HL-60 (cell line): ENCODE measurements at regions not wholly inside any gene's neighbourhood (a gene's known extent, or its start where the extent isn't known, plus 50 kb on each side); places are given as distances from the start of the nearest gene placed in this dataset.

Experiments used
- DNase-seq, 2 experiments: peaks; one replicate each; pipeline ENCODE4 v3.0.0-alpha.2; 2010 to 2020; ENCODE audit warnings: low read depth in 1 of 2, low spot score in 1 of 2
- H3K27ac ChIP-seq: fragments of 250-450 bp; sonication (Bioruptor Pico); replicated peaks from 2 replicates; pipeline ENCODE4 v1.5.1; 2020; ENCODE audit warnings: mild to moderate bottlenecking, moderate library complexity
- H3K27me3 ChIP-seq: fragments of 250-450 bp; sonication (Bioruptor Pico); 2 replicates; pipeline ENCODE4 v1.5.1; 2021; ENCODE audit warnings: mild to moderate bottlenecking, moderate library complexity; ENCODE audit not compliant: insufficient read depth, poor library complexity, severe bottlenecking
- H3K4me3 ChIP-seq: replicated peaks from 2 replicates; pipeline ENCODE4 v1.5.1; 2011; ENCODE audit warnings: mild to moderate bottlenecking, control low read depth, low read length; ENCODE audit not compliant: insufficient read depth
- GABPA ChIP-seq: IDR thresholded peaks from 2 replicates; pipeline ENCODE4 v1.6.1; 2012; ENCODE audit warnings: low read depth
- POLR2AphosphoS5 ChIP-seq: IDR thresholded peaks from 2 replicates; pipeline ENCODE4 v1.6.1; 2012; ENCODE audit warnings: low read depth
- SPI1 ChIP-seq: IDR thresholded peaks from 2 replicates; pipeline ENCODE4 v1.6.1; 2012; ENCODE audit warnings: low read depth, mild to moderate bottlenecking, borderline replicate concordance
- TF ChIP-seq, protein P1 (sequence below): IDR thresholded peaks from one replicate; pipeline ENCODE4 v1.5.1; 2011; ENCODE audit warnings: low read length, control low read depth, inconsistent platforms; ENCODE audit not compliant: insufficient read depth
- TF ChIP-seq, protein P2 (sequence below): IDR thresholded peaks from 2 replicates; pipeline ENCODE4 v1.6.1; 2012; ENCODE audit warnings: low read depth; ENCODE audit not compliant: insufficient replicate concordance

DNA sequence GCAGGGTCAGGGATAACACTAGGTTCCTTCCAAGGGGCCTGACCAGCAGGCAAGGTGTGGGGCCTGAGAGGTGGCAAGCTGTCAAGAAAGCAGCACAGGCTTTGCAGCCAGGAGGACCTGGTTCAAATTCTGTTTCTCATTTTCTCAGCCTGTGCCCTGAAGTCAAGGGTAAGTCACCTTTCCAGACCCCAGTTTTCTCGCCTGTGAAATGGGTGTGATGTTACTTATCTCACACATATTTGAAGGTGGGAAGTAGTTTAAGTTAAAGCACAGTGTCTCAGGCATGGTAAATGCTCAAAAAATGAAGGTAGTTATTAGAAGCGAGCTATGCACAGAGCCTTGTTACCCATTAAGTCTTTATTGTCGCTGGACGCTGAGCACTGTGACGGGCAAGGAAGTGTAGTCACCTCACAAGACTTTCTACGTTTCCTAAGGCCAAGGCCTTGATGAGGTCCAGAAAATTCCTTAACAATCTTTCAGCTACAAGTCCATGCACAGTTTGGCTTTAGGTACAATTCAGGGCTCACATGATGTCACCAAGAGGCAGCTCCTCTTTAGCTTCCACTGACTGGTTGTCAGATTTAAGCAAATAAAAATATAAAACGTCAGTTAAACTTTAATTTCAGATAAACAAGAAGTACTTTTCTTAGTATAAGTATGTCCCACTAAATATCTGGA, 522.6 kb upstream of the PROK2 start:
- DNase-seq = no peak
- H3K27me3 ChIP-seq = no peaks in the 10 kb centered on the region
- H3K27ac ChIP-seq = no peak overlapping the region
- no peak overlapping the region for H3K4me3 ChIP-seq
- TF ChIP-seq, protein P1, sequence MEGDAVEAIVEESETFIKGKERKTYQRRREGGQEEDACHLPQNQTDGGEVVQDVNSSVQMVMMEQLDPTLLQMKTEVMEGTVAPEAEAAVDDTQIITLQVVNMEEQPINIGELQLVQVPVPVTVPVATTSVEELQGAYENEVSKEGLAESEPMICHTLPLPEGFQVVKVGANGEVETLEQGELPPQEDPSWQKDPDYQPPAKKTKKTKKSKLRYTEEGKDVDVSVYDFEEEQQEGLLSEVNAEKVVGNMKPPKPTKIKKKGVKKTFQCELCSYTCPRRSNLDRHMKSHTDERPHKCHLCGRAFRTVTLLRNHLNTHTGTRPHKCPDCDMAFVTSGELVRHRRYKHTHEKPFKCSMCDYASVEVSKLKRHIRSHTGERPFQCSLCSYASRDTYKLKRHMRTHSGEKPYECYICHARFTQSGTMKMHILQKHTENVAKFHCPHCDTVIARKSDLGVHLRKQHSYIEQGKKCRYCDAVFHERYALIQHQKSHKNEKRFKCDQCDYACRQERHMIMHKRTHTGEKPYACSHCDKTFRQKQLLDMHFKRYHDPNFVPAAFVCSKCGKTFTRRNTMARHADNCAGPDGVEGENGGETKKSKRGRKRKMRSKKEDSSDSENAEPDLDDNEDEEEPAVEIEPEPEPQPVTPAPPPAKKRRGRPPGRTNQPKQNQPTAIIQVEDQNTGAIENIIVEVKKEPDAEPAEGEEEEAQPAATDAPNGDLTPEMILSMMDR = no peak
- TF ChIP-seq, protein P2, sequence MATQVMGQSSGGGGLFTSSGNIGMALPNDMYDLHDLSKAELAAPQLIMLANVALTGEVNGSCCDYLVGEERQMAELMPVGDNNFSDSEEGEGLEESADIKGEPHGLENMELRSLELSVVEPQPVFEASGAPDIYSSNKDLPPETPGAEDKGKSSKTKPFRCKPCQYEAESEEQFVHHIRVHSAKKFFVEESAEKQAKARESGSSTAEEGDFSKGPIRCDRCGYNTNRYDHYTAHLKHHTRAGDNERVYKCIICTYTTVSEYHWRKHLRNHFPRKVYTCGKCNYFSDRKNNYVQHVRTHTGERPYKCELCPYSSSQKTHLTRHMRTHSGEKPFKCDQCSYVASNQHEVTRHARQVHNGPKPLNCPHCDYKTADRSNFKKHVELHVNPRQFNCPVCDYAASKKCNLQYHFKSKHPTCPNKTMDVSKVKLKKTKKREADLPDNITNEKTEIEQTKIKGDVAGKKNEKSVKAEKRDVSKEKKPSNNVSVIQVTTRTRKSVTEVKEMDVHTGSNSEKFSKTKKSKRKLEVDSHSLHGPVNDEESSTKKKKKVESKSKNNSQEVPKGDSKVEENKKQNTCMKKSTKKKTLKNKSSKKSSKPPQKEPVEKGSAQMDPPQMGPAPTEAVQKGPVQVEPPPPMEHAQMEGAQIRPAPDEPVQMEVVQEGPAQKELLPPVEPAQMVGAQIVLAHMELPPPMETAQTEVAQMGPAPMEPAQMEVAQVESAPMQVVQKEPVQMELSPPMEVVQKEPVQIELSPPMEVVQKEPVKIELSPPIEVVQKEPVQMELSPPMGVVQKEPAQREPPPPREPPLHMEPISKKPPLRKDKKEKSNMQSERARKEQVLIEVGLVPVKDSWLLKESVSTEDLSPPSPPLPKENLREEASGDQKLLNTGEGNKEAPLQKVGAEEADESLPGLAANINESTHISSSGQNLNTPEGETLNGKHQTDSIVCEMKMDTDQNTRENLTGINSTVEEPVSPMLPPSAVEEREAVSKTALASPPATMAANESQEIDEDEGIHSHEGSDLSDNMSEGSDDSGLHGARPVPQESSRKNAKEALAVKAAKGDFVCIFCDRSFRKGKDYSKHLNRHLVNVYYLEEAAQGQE = no peak

DNA sequence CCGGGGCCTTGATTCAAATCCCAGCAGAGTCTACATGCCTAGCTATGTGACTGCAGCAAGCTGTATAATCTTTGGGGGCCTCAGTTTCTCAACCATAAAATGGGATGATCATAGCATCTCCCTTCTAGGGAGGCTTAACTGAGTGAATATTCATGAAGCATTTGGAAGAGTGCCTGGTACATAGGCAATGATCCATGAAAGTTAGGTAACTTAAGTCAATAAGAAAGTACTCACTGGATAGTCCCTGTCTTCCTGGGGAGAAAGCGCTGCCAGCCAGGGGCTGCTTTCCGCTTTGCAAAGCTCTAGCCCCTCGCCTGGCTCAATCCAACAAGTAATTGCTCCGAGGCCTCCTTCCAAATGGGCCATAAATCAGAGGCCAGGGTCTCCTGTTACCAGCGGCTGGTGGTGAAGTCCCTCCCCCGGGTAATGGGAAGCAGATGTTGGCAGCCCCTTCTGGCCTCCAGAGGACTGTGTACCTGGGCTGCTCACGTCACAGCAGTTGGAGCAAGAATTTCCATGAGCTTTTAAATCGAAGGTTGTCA, 521.9 kb upstream of the PROK2 start:
- TF ChIP-seq GABPA (no peak), POLR2AphosphoS5 (no peak), SPI1 (no peak)
- TF ChIP-seq, protein P1 = no peak
- TF ChIP-seq, protein P2 = no peak
- H3K27ac ChIP-seq = no peak overlapping the region
- H3K27me3 ChIP-seq = no peaks in the 10 kb centered on the region
- DNase-seq = no peak
- no peak overlapping the region for H3K4me3 ChIP-seq

DNA sequence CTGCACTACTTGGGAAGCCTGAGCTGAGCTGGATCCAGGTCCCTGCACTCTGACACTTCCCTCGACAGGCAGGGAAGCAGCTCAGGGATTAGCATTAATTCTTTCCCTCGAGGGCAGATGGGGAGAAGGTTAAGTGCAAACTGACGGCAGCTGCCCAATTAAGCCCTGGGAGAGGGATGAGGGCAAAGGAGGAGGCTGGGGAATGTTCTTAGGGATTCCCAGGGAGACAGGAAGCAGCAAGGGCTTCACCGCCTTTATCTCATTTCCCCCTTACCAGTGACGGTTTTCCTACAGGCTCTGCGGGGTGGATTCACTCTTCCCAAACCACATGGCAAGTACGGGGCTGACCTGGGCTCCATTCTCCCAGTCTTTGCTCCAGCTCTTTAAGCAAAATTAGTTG, 519.0 kb upstream of the PROK2 start:
- no peak for DNase-seq
- no peak overlapping the region for H3K27ac ChIP-seq
- H3K27me3 ChIP-seq = no peaks in the 10 kb centered on the region
- no peak overlapping the region for H3K4me3 ChIP-seq
- TF ChIP-seq GABPA = no peak
- TF ChIP-seq, protein P2 = no peak
- no peak for TF ChIP-seq SPI1
- TF ChIP-seq, protein P1 = no peak
- no peak for TF ChIP-seq POLR2AphosphoS5
